GM21825 (cell line): ENCODE measurements at regions not wholly inside any gene's neighbourhood (a gene's known extent, or its start where the extent isn't known, plus 50 kb on each side); places are given as distances from the start of the nearest gene placed in this dataset.
"Not testable (repeated sequence)": the region's sequence is repeated elsewhere in the genome, so short reads cannot be mapped to it uniquely, and the experiment has no call there.

Experiments used
- ATAC-seq: cut with Tn5 transposase; IDR thresholded peaks from one replicate; pipeline ENCODE4 v1.9.1; 2021; ENCODE audit warnings: mild to moderate bottlenecking, moderate library complexity; ENCODE audit not compliant: unreplicated experiment

DNA sequence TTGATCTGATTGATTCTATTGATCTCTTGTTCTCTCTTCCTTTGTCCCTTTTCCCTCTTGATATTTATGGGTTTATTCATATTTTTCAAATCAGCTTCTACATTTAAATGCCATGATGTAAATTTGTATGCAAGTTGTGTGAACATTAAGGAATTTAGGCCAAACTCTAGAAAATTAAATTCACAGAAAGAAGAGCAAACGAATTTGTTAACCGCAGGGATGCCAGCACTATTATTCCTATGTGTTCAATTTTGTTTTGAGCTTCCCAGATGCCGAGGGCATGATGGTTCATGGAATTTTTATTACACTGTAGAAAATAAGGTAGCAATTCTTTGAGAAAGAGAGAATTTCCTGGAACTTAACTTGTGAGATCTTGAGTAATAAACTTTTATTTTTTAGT, 220.9 kb downstream of the BUB3 start:
- ATAC-seq, result no peak

DNA sequence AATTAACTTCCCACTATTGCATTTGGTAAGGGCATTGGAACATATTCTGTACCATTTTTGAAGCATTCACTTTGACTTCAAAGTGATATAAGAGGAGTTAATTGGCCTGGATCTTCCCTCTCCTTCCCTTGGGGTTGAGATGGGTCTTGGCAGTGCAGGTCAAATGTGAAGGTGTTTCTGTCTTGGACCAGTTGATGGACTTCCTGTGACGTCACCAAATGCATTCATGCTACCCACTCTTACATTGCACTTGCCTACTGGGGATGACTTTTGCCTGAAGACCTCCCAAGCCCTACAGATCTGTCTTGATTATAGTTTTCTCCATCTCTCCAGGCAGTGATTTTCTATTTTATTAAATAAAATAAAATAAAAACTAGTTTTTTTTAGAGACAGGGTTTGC, 221.5 kb downstream of the BUB3 start:
- ATAC-seq, result no peak

DNA sequence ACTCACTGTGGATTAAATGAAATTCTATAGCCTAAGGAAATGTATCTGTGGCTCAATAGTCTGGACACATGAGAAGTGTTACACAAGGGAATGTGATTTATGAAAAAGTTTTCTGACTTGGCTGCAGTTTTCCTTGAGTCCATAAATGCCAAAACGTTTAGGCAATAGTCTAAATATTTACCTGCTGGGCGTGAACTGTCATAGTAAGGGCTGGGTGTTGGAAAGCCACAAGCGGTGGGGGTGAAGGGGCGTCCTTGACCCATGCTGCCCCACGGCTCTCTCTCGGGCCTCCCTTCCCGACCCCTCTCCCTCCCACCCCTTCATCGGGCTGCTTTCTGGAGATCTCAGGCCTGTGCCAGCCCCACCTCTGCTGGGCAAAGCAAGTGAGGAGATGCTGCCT, 223.7 kb downstream of the BUB3 start:
- no peak for ATAC-seq

DNA sequence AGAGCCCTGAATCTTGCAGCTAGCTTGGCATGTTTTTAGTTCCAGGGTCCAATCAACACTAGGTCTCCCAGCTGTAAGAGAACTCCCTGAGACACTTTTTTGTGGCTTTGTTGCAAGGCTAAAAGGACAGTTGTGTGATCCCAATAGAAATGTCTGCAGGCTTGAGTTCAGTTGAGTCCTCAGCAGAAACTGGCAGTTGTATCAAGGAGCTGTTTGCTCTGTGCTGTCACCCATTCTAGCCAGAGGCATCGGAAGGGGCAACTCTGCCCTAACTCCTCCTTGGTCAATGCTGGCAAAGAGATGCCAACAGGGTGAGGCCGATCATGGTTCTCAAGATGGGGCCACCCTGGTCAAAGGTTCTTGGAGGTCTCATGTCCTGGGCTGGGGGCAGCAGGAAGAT, 224.1 kb downstream of the BUB3 start:
- no peak for ATAC-seq

DNA sequence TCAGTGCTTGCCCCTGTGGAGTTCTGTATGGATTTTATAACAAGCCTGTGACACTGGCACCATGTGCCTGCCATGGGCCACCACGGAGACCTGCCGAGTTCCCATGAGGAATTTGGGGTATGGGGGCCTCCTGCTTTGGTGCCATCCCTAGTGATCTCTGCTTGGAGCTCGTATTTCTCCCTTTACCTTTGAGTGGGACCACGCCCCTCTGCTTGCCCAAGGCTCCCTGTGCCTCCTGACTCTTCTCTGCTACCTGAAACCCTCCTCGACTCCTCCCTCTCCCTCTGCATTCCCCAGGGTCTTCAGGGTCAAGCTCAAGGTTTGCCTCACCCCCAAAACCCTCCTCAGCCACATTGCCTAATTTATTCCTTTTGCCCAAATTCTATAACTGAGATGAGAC, 225.0 kb downstream of the BUB3 start:
- ATAC-seq, result no peak

DNA sequence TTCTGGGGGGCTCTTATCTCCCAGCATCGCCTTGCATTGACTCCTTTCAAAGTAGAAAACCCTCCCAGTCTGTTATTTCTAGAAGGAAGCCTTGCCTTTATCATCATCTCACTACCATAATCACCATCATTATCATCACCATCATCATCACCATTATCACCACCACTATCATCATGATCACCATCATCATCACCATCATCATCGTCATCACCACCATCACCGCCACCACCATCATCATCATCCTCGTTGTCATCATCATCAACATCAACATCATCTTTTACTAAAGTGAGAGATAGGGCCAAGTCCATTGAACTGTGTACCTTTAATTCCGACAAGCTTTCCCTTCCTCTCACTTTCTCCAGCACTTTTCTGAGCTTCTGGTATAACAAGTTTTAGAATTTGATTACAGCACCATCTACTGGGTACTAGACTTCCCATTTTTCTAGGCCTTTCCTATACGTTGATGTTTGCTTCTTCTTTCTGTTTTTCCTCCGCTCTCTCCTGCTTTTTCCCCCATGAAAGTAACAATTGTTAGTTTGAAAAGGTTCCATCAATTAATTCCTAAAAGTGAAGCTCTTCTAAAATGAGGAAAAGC, 226.4 kb downstream of the BUB3 start:
- no peak for ATAC-seq

DNA sequence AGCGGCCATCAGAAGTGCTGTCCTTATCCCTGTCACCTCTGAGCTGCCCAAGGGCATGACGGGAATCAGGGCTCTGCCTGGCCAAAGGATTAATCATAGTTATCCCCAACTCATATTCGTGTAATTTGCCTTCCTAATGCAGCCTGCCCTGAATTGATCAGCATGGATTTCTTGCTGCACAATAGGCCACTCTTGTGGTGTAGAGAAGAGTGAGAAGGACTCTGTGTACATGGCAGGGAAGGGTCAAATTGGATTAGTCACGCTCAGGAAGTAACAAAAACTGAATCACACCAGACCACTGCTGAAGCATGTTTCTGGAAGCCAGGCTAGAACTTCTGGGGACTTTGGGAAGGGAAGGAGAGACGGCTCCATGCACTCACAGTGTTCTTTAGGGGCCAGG, 227.0 kb downstream of the BUB3 start:
- ATAC-seq, result no peak

DNA sequence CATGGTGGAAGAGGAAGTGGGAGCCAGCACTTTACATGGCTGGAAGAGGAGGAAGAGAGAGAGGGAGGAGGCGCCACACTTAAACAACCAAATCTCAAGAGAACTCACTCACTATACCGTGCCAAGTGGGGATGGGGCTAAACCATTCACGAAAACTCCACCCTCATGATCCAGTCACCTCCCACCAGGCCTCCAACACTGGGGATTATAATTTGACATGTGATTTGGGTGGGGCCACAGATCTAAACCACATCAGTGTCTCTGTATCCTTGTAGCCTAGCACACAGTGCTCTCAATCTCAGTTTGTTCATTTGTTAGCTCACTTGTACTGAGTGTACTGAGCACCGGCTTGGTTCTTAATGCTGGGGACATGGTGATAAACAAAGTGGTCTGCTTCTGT, 228.3 kb downstream of the BUB3 start:
- no peak for ATAC-seq

DNA sequence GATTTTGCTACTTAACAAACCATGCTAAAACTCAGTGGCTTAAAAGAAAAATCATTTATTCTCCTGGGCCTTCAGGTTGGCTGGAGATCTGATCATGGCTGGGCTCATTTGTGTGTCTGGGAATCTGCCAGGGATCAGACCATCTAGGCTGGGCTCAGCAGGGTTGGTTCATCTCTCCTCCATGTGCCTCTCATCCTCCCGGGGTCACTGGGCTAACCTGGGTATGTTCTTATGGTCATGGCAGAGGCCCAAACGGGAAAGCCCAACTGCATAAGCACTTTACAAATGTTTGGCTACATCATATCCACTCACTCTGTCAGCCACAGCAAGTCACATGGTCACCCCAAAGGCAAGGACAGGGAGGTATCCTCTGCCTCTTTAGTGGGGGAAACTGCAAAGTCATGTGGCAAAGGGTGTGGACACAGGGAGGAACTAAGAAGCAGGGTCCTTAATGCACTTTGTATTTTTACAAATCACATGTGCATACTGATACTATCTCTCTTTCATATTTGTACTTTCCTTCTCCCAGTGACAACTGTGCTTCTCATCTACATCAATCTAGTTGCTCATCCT, 231.4 kb downstream of the BUB3 start:
- no peak for ATAC-seq

DNA sequence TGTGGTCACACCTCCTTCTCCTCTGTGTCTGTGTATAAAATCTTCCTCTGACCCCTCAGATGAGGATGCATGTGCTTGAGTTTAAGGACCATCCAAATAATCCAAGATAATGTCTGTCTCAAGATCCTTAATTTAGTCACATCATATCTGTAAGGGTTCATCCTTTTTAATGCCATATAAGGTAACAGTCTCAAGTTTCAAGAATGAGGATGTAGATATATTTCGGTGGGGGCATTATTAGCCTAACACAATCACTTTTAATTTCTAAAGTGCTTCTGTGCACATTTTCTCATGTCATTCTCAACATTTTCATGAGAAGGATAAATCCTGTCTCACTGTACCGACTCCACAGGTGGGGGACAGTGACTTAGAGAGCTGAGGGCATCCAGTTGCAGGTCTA, 235.3 kb downstream of the BUB3 start:
- ATAC-seq, result no peak

DNA sequence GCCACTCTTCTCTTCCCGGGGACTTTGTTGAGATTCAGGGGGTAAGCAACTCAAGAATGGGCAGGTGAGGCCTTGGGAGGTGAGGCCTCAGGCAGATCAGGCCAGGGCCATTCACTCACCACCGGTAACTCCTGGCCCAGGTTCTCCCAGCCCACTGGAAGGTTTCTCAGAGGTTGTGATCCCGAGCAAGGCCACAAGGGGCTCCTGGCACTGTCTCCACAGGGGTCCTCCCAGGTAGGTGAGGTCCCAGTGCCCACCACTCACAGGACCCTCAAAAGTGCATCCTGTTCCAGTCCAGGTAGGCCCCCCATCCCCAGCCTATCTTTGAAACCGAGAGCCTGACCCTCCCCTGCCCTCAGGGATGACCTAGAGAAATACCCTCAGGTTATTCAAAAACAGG, 236.1 kb downstream of the BUB3 start:
- no peak for ATAC-seq

DNA sequence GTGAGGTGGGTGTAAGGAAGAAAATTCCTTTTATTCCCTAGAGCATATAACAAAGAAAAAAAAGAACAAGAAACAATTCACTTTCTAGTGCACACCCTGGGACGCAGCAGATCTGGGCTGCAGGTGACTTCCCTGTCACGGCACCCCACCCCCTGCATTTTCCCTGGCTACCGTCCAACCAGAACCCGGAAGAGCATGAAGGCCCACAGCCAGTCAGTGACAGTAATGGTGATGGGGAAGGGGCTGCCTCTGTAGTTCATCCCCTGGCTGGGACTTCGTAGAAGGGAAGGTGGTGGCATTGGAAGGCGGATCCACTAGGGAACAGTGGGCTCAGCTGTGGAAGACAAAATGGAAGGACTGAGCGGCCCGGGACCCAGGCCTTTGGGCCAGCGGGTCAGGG, 236.7 kb downstream of the BUB3 start:
- ATAC-seq, result no peak

DNA sequence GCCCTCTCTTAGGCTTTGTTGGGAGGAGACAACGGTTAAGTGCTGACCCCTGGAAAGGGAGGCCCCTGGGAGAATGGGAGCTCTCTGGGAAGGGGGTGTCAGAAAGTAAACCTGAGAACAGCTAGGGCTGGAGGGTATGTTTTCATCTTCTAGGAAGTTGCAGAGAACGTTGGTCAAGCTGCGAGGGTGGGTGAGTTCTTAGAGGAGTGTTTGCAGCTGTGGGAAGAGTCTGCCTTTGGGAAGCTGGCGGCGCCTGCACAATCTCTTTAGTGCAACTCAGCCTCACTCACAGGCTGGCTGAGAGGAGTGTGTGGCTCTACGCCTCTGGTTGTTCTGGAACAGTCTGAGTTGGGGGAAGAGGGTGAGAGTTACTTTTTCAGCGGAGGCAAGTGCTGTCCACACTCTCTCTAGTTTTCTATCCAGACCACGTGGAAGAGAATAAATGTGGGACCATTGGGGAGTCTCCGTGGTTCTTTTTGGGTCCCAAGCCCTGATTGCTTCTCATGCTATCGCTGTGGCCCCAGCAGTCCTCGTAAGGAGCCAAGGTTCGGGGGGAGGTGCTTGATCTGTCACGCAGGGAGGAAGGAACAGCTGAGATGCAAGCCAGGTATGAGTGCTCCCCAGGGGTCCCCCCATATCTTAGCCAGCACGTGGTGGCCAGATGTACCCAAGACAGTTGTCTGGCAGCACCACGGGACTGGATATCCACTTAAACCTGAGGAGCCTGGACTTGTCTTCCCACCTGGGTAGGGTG, 237.2 kb downstream of the BUB3 start:
- ATAC-seq, result peak; percentile 16

DNA sequence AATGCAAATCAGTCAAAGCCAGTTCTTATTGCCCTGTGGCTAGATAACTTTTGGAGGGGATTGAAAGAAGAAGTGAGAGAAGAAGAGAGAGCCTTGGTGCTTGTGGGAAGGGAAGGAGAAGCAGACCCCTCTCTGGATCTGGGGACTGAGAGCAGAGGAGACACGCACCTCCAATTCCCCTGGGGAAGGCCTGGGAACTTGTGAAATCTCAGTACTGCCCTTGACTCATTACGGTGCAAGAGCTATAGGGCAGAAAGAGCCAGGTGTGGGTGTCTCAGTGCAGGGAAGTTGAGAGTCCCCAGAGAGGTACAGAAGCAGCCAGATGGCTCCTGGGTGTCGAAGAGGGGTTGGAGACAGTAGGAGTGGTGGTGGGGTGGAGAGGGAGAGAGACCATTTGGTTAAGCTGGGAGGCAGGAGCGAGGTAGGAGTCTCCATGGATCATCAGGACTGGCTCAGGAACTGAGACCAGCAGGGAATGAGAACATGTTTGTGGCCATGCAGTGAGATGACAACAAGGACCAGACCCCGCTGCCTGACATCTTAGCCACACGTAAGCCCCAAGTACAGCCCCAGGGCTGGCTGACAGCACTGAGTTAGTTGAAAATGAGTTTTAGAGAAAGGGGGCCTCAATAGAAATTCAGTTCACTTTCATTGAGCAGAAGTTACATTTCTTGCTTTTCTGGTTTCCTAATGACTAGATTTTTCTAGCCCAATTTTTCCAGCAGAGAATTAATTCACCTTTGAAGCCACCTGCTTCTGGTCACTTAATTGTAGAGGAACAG, 238.2 kb downstream of the BUB3 start:
- ATAC-seq, result peak; percentile 90

DNA sequence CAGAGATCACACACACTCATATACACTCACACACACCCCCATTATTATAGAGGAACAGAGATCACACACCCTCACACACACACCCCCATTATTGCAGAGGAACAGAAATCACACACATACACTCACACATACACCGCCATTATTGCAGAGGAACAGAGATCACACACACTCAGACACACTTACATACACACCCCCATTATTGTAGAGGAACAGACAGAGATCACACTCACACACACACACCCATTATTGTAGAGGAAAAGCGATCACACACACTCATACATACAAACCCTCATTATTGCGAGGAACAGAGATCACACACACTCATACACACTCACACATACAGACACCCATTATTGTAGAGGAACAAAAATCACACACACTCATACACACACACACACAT, 239.0 kb downstream of the BUB3 start:
- no peak for ATAC-seq

DNA sequence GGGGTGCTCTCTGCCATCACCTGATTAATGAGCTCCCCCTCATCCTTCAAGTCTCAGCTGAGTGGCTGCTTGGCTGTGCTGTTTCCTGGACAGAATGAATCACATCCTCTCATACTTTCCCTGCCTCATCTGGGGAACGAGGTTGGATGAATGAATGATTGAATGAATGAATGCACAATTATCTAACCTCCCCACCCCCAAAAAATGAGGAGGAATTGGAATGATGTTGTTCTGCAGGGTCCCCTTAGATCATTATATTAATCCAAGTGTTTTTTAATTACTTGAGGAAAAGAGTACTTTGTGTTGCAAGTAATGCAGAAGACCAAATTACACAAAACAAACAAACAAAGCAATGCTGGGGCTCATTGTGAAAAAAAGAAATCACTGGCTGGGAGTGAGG, 240.2 kb downstream of the BUB3 start:
- no peak for ATAC-seq

DNA sequence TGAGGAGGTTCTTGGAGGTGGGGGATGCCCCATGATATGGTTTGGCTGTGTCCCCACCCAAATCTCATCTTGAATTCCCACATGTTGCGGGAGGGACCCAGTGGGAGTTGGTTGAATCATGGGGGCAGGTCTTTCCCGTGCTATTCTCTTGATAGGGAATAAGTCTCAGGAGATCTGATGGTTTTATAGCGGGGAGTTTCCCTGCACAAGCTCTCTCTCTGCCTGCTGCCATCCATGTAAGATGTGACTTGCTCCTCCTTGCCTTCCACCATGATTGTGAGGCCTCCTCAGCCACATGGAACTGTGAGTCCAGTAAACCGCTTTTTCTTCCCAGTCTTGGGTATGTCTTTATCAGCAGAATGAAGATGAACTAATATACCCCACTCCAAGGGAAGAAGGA, 241.0 kb downstream of the BUB3 start:
- ATAC-seq, result not testable (repeated sequence)

DNA sequence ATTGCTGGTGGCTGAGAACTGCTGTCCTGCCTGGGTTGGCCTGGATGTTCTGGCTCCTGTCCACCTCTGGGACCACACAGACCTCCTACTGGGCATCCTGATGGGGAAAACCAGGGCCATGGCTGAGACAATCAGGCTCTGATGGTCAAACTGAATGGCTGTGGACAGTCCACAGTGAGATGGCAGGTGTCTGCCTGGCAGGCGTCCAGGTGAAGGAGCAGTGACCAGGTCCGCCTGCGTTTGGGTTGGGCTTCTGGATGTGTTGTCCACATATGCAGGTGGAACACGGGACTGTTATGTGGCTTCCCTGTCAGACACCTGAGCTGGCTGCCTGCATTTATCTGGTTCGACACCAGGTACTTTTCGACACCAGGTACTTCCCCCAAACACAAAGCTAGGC, 241.7 kb downstream of the BUB3 start:
- no peak for ATAC-seq

DNA sequence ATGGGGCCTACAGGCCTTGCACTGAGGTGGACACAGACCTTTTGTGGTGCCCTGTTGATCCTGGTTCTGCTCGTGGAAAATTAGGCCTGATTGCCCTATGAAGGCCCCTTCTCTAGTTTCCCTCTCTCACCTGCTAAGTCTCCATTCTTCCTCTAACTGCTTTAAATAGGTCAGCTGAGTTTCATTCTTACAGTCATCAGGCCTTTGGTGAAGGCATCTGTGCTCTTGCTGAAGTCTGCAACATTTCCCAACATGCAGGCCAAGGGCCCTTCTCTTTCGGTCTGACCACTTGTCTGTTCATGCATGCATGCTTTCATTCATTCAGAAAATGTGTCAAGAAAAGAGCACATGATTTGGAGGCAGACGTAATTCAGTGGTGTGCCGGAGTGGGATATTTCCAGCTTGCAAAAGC, 244.0 kb downstream of the BUB3 start:
- ATAC-seq, result peak; percentile 73

DNA sequence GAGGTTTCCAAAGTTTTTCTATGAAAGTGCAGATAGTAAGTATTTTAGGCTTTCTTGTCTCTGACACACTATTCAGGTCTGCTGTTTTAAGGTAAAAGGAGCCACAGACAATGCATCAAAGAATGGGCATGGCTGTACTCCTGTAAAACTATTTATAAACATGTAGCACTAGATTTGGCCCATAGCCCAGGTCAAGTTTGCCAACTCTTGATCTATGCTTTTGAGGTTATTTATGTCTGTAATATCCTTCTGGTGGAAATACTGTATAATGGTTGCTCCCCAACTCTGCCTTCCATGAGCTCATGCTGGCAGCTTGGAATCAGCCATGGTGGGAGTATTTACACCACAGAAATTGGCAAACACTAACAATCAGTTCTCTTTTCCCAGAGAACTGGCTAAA, 244.6 kb downstream of the BUB3 start:
- no peak for ATAC-seq

DNA sequence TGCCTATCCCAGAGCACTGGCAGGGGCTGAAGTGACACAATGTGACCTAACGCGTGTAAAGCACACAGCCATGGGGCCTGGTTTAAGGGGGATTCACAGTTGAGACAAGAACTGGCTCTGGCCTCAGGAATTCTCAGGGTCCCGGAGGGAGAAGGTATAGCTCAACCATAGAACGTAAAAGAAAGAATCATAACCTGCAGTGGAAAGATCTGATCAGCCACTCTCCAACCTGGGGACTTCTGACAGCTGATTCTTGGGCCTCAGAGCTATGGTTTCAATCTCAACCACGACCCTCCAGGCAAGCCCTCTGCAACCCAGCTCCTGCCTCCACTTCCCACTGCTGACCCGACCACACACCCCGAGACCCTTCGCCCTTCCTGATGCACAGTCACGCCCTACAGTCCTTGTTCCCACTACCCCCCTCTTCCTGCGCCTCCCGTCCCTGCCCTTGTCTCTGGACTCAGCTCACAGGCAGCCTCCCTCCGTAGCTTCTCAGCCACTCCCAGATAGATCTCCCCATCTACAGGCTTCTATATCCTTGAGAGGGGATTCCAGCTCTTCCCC, 245.2 kb downstream of the BUB3 start:
- no peak for ATAC-seq

DNA sequence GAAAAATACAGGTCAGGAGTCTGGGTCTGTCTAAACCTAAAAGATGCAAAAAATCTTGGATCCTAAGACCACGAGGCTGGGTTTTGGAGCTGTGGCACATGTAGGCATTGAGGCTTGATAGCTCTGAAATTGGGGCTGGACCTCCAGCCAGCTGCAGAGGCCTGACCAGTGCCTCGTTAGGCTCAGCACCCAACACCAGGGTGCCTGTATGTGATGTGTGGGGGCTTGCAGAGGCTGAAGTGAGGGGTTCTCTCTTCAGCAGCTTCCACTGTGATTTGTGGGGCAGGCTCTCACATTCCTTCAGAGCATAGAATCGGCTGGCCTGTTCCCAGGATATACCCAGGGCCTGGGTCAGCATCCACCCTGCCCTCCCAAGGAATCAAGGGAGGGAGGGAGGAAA, 247.8 kb downstream of the BUB3 start:
- no peak for ATAC-seq
